ENCODE measurements at regions not wholly inside any gene's neighbourhood (a gene's known extent, or its start where the extent isn't known, plus 50 kb on each side); places are given as distances from the start of the nearest gene placed in this dataset.

GRCh38 chr11:44409558-44410236 lies 99.8 kb upstream of the ALX4 start:
- DNase-seq (ENCODE audit: extremely low read depth, low read depth), result no peak
- TF ChIP-seq CTCF (IDR thresholded peaks at IDR 0.05; ENCODE audit: low read depth, low read length, missing control alignments), result no peak
- H3K4me3 ChIP-seq (replicated peaks; ENCODE audit: low read depth, low read length), result no peak overlapping the region

GRCh38 chr11:44416776-44417175 lies 106.8 kb upstream of the ALX4 start:
- no peak for TF ChIP-seq CTCF (IDR thresholded peaks at IDR 0.05; ENCODE audit: low read depth, low read length, missing control alignments)
- no peak for DNase-seq (ENCODE audit: extremely low read depth, low read depth)
- no peak overlapping the region for H3K4me3 ChIP-seq (replicated peaks; ENCODE audit: low read depth, low read length)

- no peak for TF ChIP-seq CTCF (IDR thresholded peaks at IDR 0.05; ENCODE audit: low read depth, low read length, missing control alignments)
- DNase-seq (ENCODE audit: extremely low read depth, low read depth), result no peak
- H3K4me3 ChIP-seq (replicated peaks; ENCODE audit: low read depth, low read length), result no peak overlapping the region
Measured at GRCh38 chr11:44417731-44418455, 108.0 kb upstream of the ALX4 start.

GRCh38 chr11:44418456-44418830 lies 108.5 kb upstream of the ALX4 start:
- no peak overlapping the region for H3K4me3 ChIP-seq (replicated peaks; ENCODE audit: low read depth, low read length)
- no peak for TF ChIP-seq CTCF (IDR thresholded peaks at IDR 0.05; ENCODE audit: low read depth, low read length, missing control alignments)
- no peak for DNase-seq (ENCODE audit: extremely low read depth, low read depth)

GRCh38 chr11:44421090-44421675 lies 111.2 kb upstream of the ALX4 start:
- no peak for DNase-seq (ENCODE audit: extremely low read depth, low read depth)
- H3K4me3 ChIP-seq (replicated peaks; ENCODE audit: low read depth, low read length), result no peak overlapping the region
- no peak for TF ChIP-seq CTCF (IDR thresholded peaks at IDR 0.05; ENCODE audit: low read depth, low read length, missing control alignments)

GRCh38 chr11:44423289-44423688 lies 113.3 kb upstream of the ALX4 start:
- no peak overlapping the region for H3K4me3 ChIP-seq (replicated peaks; ENCODE audit: low read depth, low read length)
- DNase-seq (ENCODE audit: extremely low read depth, low read depth), result no peak
- TF ChIP-seq CTCF (IDR thresholded peaks at IDR 0.05; ENCODE audit: low read depth, low read length, missing control alignments), result no peak
